Keratinocyte (primary cell): ENCODE measurements at regions not wholly inside any gene's neighbourhood (a gene's known extent, or its start where the extent isn't known, plus 50 kb on each side); places are given as distances from the start of the nearest gene placed in this dataset.

Experiments used
- DNase-seq: peaks from one replicate; pipeline ENCODE4 v3.0.0-alpha.2; 2011; ENCODE audit warnings: low read depth, missing footprints, low spot score
- FAIRE-seq: peaks from 2 replicates; lab custom pipeline; 2011; peaks lifted over from hg19 to GRCh38; lab: Jason Lieb, UNC
- H2AFZ ChIP-seq: 2 replicates; pipeline ENCODE4 v1.6.0; 2012; ENCODE audit warnings: low read length, control low read depth, inconsistent platforms; ENCODE audit not compliant: control insufficient read depth
- H3K27ac ChIP-seq: 2 replicates; pipeline ENCODE4 v1.5.1; 2011; ENCODE audit warnings: low read length; ENCODE audit not compliant: control insufficient read depth, insufficient read depth
- H3K27me3 ChIP-seq: 3 replicates; pipeline ENCODE4 v1.6.0; 2011; ENCODE audit warnings: low read length; ENCODE audit not compliant: control insufficient read depth, insufficient read depth; ENCODE audit errors: extremely low read depth
- H3K36me3 ChIP-seq, 2 experiments: 2 replicates in 1 of 2; 3 replicates in 1 of 2; pipeline ENCODE4 v1.5.1; 2011; ENCODE audit warnings: low read length in 2 of 2, mild to moderate bottlenecking in 1 of 2; ENCODE audit not compliant: control insufficient read depth in 2 of 2, insufficient read depth in 2 of 2; ENCODE audit errors: extremely low read depth in 1 of 2
- H3K4me1 ChIP-seq: 3 replicates; pipeline ENCODE4 v1.5.1; 2011; ENCODE audit warnings: low read length; ENCODE audit not compliant: control insufficient read depth, insufficient read depth; ENCODE audit errors: extremely low read depth
- H3K4me2 ChIP-seq: 3 replicates; pipeline ENCODE4 v1.6.0; 2011; ENCODE audit warnings: low read depth, low read length; ENCODE audit not compliant: control insufficient read depth, insufficient read depth; ENCODE audit errors: extremely low read depth
- H3K4me3 ChIP-seq, 3 experiments: fragments of 200-600 bp in 1 of 3; sonication (generic) in 1 of 3; 2 replicates in 2 of 3; 3 replicates in 1 of 3; pipeline ENCODE4 v1.5.1; 2011 to 2016; ENCODE audit warnings: low read length in 3 of 3, mild to moderate bottlenecking in 3 of 3, control low read depth in 2 of 3, inconsistent platforms in 1 of 3, low read depth in 1 of 3, mixed read lengths in 1 of 3, mixed run types in 1 of 3, moderate library complexity in 1 of 3; ENCODE audit not compliant: control insufficient read depth in 2 of 3, insufficient read depth in 2 of 3; ENCODE audit errors: extremely low read depth in 1 of 3
- H3K79me2 ChIP-seq: 2 replicates; pipeline ENCODE4 v1.6.0; 2012; ENCODE audit warnings: low read length; ENCODE audit not compliant: control insufficient read depth, insufficient read depth
- H3K9ac ChIP-seq: 3 replicates; pipeline ENCODE4 v1.6.0; 2011; ENCODE audit warnings: low read length; ENCODE audit not compliant: control insufficient read depth, insufficient read depth; ENCODE audit errors: extremely low read depth
- H3K9me1 ChIP-seq: 3 replicates; pipeline ENCODE4 v1.6.0; 2011; ENCODE audit warnings: low read length; ENCODE audit not compliant: control insufficient read depth, insufficient read depth; ENCODE audit errors: extremely low read depth
- H3K9me3 ChIP-seq: 2 replicates; pipeline ENCODE4 v1.5.1; 2012; ENCODE audit warnings: low read depth, low read length; ENCODE audit not compliant: control insufficient read depth
- H4K20me1 ChIP-seq: 3 replicates; pipeline ENCODE4 v1.6.0; 2011; ENCODE audit warnings: low read length; ENCODE audit not compliant: control insufficient read depth, insufficient read depth; ENCODE audit errors: extremely low read depth
- EZH2 ChIP-seq: IDR thresholded peaks from one replicate; pipeline ENCODE4 v1.6.1; 2012; ENCODE audit warnings: inconsistent platforms, mild to moderate bottlenecking, low read length, moderate library complexity
- dilution Hi-C: fragments of 300-500 bp; cut with MboI; formaldehyde crosslinking; loops from one replicate; pipeline ENCODE4 v1.7.0; 2020; ENCODE audit warnings: low sequenced_read_pairs; ENCODE audit not compliant: extremely low pct_ligation_motif_present
- TF ChIP-seq, protein P1 (sequence below), 3 experiments: IDR thresholded peaks in 1 of 3; conservative IDR thresholded peaks in 1 of 3; optimal IDR thresholded peaks in 1 of 3; 2 replicates in 2 of 3; 3 replicates in 1 of 3; pipeline versions ENCODE3 to v1.5.1; 2011; ENCODE audit warnings: low read length in 3 of 3, mild to moderate bottlenecking in 3 of 3, moderate library complexity in 2 of 3, control low read depth in 1 of 3, inconsistent platforms in 1 of 3; ENCODE audit not compliant: insufficient read depth in 2 of 3; ENCODE audit errors: extremely low read depth in 1 of 3

GRCh38 chr13:64674126-64674525, 2556.0 kb downstream of the PCDH9 start:
- Histone ChIP-seq H3K4me2 (no peak overlapping the region), H3K4me3 (no peak overlapping the region), H3K27ac (no peak overlapping the region), H3K9me3 (no peaks in the 10 kb centered on the region), H3K9me1 (no peaks in the 10 kb centered on the region), H3K27me3 (no peaks in the 10 kb centered on the region), H3K9ac (no peak overlapping the region), H4K20me1 (no peaks in the 10 kb centered on the region), H3K79me2 (no peaks in the 10 kb centered on the region), H3K4me1 (peaks cover 9% of the 10 kb centered on the region), H3K36me3 (no peaks in the 10 kb centered on the region), H2AFZ (no peak overlapping the region)
- dilution Hi-C loops = no loop called here
- FAIRE-seq = no peak
- no peak for DNase-seq
- TF ChIP-seq, protein P1, sequence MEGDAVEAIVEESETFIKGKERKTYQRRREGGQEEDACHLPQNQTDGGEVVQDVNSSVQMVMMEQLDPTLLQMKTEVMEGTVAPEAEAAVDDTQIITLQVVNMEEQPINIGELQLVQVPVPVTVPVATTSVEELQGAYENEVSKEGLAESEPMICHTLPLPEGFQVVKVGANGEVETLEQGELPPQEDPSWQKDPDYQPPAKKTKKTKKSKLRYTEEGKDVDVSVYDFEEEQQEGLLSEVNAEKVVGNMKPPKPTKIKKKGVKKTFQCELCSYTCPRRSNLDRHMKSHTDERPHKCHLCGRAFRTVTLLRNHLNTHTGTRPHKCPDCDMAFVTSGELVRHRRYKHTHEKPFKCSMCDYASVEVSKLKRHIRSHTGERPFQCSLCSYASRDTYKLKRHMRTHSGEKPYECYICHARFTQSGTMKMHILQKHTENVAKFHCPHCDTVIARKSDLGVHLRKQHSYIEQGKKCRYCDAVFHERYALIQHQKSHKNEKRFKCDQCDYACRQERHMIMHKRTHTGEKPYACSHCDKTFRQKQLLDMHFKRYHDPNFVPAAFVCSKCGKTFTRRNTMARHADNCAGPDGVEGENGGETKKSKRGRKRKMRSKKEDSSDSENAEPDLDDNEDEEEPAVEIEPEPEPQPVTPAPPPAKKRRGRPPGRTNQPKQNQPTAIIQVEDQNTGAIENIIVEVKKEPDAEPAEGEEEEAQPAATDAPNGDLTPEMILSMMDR (optimal IDR thresholded peaks at IDR 0.05 in 1 of 3, IDR thresholded peaks at IDR 0.05 in 1 of 3, conservative IDR thresholded peaks at IDR 0.05 in 1 of 3; ENCODE audit: extremely low read depth in 1 of 3, insufficient read depth in 2 of 3, low read length in 3 of 3) = no peak
- no peak for TF ChIP-seq EZH2

DNA sequence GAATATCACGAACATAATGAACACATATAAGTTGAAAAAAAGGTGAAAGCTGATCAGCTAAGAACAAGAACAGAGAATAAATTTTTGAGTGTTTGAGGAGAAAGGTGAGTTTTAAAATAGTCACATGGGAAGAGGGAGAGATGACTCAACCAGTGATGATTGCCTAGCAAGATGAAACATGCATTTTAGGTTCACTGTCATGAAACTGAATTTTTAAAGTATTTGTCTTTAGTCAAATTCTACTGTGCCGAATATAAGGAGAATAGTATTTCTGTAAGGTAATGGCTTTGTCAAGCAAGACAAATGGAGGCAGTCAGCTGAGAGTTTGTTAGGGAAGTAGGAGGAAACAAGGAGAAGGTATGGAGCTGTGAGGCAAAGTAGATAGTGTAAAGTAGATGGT, 2557.4 kb downstream of the PCDH9 start:
- H3K9me3 ChIP-seq = no peaks in the 10 kb centered on the region
- dilution Hi-C loops = no loop called here
- H3K4me1 ChIP-seq = peaks cover 9% of the 10 kb centered on the region
- TF ChIP-seq EZH2 = no peak
- TF ChIP-seq, protein P1 (optimal IDR thresholded peaks at IDR 0.05 in 1 of 3, IDR thresholded peaks at IDR 0.05 in 1 of 3, conservative IDR thresholded peaks at IDR 0.05 in 1 of 3; ENCODE audit: extremely low read depth in 1 of 3, insufficient read depth in 2 of 3, low read length in 3 of 3) = no peak
- H4K20me1 ChIP-seq = no peaks in the 10 kb centered on the region
- H3K79me2 ChIP-seq = no peaks in the 10 kb centered on the region
- H2AFZ ChIP-seq = peak overlapping the region; percentile 41
- H3K36me3 ChIP-seq = no peaks in the 10 kb centered on the region
- no peak overlapping the region for H3K4me3 ChIP-seq
- no peak overlapping the region for H3K4me2 ChIP-seq
- FAIRE-seq (no peak), DNase-seq (no peak)
- H3K9me1 ChIP-seq = no peaks in the 10 kb centered on the region
- no peaks in the 10 kb centered on the region for H3K27me3 ChIP-seq
- H3K9ac ChIP-seq = no peak overlapping the region
- H3K27ac ChIP-seq = peak overlapping the region; percentile 33
